Epithelial cell of esophagus (primary cell): ENCODE measurements at regions not wholly inside any gene's neighbourhood (a gene's known extent, or its start where the extent isn't known, plus 50 kb on each side); places are given as distances from the start of the nearest gene placed in this dataset.

Source experiments
- DNase-seq: peaks from one replicate; pipeline ENCODE4 v3.0.0; 2010; ENCODE audit warnings: low read depth
- H3K4me3 ChIP-seq: 2 replicates; pipeline ENCODE4 v1.5.1; 2011; ENCODE audit warnings: mild to moderate bottlenecking, low read length, control low read depth
- TF ChIP-seq, protein P1 (sequence below): IDR thresholded peaks from 2 replicates; pipeline ENCODE4 v1.5.1; 2011; ENCODE audit warnings: low read depth, mild to moderate bottlenecking, low read length, control low read depth, inconsistent platforms; ENCODE audit not compliant: insufficient read depth; ENCODE audit errors: missing control alignments

DNA sequence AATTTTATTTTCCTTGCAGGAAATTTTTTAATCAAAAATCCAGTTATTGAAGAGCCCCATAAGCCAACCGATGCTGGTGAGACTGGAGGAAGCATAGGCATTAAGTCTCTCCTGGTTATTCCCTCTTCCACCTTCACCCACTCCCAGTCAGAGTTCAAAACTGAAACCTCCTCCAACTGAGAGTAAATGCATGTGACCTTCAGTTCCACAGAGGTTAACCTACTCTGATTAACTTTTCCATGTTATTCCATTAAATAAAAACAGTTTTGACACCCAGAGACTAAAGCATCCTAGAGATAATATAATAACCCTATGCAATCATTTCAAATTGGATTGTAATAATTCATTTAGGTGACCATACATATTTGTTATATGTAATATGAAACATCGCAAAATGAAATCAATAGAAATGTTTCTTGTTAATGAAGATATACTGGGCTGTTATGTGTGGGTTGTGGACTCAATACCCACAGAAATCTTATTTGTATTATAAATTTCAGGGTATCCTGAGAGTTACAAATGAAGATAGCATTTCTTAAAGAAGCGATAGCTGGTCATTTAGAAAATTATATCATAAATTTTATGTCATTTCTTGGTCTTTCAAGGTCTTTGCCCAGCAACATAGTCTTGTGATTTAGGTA lies 376.5 kb downstream of the SETD4 start:
- TF ChIP-seq, protein P1, sequence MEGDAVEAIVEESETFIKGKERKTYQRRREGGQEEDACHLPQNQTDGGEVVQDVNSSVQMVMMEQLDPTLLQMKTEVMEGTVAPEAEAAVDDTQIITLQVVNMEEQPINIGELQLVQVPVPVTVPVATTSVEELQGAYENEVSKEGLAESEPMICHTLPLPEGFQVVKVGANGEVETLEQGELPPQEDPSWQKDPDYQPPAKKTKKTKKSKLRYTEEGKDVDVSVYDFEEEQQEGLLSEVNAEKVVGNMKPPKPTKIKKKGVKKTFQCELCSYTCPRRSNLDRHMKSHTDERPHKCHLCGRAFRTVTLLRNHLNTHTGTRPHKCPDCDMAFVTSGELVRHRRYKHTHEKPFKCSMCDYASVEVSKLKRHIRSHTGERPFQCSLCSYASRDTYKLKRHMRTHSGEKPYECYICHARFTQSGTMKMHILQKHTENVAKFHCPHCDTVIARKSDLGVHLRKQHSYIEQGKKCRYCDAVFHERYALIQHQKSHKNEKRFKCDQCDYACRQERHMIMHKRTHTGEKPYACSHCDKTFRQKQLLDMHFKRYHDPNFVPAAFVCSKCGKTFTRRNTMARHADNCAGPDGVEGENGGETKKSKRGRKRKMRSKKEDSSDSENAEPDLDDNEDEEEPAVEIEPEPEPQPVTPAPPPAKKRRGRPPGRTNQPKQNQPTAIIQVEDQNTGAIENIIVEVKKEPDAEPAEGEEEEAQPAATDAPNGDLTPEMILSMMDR, result no peak
- no peak overlapping the region for H3K4me3 ChIP-seq

DNA sequence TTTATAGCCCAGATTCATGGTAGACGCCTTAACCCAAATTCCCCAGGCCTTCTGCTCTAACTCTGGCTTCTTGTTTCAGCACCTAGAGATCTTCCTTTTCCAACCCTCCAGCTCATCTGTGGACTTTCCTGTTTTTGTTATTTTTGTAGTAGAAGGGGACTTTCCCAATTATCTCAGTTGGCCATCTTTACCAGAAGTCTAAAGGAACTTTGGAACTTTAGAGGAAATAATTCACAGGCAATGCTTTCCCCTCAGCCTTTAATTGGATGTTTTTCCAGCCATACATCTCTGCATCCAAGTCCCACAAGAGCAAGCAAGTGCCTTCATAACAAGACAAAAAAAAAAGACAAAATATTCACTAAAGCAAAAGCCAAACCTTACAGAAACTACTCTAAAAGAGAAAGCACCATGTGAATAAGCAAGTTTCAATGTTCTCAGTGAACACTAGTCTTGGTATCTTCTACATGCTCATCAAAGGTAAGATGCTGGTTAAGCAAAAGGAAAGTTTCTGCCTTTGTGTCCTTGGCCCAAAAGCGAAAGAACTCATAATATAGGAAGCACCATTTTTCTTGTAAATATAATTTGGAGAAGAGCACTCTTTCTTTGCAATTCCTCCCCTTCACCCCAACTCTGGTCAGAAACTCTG lies 377.3 kb downstream of the SETD4 start:
- no peak overlapping the region for H3K4me3 ChIP-seq
- DNase-seq, result no peak
- TF ChIP-seq, protein P1, result no peak

More for the DNA sequence above, 376.5 kb downstream of the SETD4 start:
- DNase-seq, result no peak

DNA sequence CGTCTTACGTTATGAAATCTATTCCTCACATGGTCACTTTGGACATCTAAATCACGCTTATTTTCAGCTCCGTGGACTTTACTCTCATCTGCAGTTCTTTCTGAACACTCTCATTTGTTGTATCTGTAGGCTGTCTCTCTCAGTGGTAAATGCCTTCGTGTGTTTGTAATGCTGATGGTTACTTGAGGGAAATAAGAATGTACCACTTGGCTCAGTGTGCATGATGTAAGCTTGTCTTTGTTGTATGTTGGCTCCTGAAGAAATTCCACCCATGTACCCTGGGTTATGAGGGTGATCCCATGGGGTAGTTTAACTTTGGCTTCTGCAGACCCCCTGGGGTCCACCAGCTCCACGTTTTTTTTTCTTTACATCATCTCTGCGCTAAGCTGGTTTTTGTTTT lies 378.4 kb downstream of the SETD4 start:
- TF ChIP-seq, protein P1, result no peak
- H3K4me3 ChIP-seq, result no peak overlapping the region
- DNase-seq, result no peak

DNA sequence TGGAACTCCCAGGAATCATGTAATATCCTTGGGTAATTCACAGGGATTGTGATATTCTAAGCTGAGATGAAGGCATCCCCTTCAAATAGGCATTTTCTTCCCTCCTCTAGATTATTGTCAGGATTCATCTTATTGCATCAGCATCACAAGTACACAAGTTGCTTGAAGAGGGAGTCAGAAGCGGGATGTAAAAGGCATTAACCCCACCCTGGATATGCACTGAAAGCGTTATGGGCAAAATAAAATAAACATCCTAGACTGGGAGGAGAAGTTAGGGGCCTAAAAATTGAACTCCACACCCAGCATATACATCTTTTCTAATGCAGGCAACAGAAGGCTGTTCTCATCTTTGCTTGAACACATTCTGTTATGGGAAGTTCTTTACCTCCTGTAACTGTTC lies 381.2 kb downstream of the SETD4 start:
- DNase-seq, result no peak
- TF ChIP-seq, protein P1, result no peak
- no peak overlapping the region for H3K4me3 ChIP-seq

DNA sequence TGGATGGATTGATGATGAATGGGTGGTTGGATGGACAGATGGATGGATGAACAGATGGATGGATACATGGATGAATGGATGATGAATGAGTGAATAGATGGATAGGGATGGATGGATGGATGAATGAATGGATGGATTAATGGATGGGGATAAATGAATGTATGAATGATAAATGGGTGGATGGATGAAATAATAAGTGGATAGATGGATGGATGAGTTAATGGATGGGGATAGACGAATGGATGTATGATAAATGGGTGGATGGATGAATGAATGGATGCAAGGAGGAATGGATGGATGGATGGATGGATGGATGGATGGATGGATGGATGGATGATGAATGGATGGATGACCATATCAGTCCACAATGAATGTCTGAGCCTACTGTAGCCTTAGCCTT lies 381.9 kb downstream of the SETD4 start:
- TF ChIP-seq, protein P1, result no peak
- DNase-seq, result no peak
- no peak overlapping the region for H3K4me3 ChIP-seq

DNA sequence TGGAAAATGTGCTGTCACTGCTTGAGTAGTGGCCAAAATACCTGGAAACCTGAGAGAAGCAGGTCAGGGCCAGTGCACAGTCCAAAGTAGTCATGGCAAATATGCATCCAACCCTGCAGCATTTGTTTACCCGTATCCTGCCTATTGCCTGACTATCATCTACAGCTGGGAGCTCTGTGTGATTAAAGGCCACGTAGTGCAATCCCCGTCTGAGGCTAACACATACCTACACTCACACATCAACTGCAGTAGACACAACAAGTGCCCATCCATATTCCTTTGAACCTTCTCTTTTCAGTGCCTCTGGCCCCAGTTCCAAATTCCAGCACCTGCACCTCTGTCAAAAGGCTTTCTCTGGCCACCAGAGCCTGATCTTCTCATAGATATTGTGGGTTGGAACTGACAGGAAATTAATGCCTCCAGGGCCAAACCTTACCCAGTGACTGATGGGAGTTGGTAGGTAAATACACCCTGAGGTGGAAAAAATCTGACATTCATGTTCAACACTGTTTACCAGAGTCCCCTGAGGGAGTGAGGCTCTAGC lies 383.0 kb downstream of the SETD4 start:
- TF ChIP-seq, protein P1, result no peak
- DNase-seq, result no peak

More for the DNA sequence above, 383.0 kb downstream of the SETD4 start:
- no peak overlapping the region for H3K4me3 ChIP-seq
